ENCODE measurements at regions not wholly inside any gene's neighbourhood (a gene's known extent, or its start where the extent isn't known, plus 50 kb on each side); places are given as distances from the start of the nearest gene placed in this dataset.

- H3K9me3 ChIP-seq (ENCODE audit: low read depth): no peaks in the 10 kb centered on the region
- H3K4me3 ChIP-seq: no peak overlapping the region
- H3K36me3 ChIP-seq: no peaks in the 10 kb centered on the region
These were observed 539.7 kb upstream of the CCDC179 start for GRCh38 chr11:23399995-23400394.

GRCh38 chr11:23403210-23404185, 543.2 kb upstream of the CCDC179 start:
- TF ChIP-seq, protein P1, sequence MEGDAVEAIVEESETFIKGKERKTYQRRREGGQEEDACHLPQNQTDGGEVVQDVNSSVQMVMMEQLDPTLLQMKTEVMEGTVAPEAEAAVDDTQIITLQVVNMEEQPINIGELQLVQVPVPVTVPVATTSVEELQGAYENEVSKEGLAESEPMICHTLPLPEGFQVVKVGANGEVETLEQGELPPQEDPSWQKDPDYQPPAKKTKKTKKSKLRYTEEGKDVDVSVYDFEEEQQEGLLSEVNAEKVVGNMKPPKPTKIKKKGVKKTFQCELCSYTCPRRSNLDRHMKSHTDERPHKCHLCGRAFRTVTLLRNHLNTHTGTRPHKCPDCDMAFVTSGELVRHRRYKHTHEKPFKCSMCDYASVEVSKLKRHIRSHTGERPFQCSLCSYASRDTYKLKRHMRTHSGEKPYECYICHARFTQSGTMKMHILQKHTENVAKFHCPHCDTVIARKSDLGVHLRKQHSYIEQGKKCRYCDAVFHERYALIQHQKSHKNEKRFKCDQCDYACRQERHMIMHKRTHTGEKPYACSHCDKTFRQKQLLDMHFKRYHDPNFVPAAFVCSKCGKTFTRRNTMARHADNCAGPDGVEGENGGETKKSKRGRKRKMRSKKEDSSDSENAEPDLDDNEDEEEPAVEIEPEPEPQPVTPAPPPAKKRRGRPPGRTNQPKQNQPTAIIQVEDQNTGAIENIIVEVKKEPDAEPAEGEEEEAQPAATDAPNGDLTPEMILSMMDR (IDR thresholded peaks at IDR 0.05; ENCODE audit: low read depth, low read length): no peak
- H3K4me1 ChIP-seq (ENCODE audit: low read depth): no peaks in the 10 kb centered on the region
- DNase-seq (ENCODE audit: low read depth in 1 of 2, low spot score in 1 of 2): no peak

More at GRCh38 chr11:23399995-23400394, 539.7 kb upstream of the CCDC179 start:
- DNase-seq (ENCODE audit: low read depth in 1 of 2, low spot score in 1 of 2): no peak
- Histone ChIP-seq H3K27ac (no peak overlapping the region), H3K27me3 (no peaks in the 10 kb centered on the region), H3K4me1 (ENCODE audit: low read depth) (no peaks in the 10 kb centered on the region)
- TF ChIP-seq, protein P1 (IDR thresholded peaks at IDR 0.05; ENCODE audit: low read depth, low read length): no peak

GRCh38 chr11:23404225-23405160, 544.2 kb upstream of the CCDC179 start:
- Histone ChIP-seq H3K36me3 (no peaks in the 10 kb centered on the region), H3K27me3 (no peaks in the 10 kb centered on the region), H3K9me3 (ENCODE audit: low read depth) (no peaks in the 10 kb centered on the region), H3K4me3 (no peak overlapping the region), H3K27ac (no peak overlapping the region), H3K4me1 (ENCODE audit: low read depth) (no peaks in the 10 kb centered on the region)
- DNase-seq (ENCODE audit: low read depth in 1 of 2, low spot score in 1 of 2): no peak
- TF ChIP-seq, protein P1 (IDR thresholded peaks at IDR 0.05; ENCODE audit: low read depth, low read length): no peak

More at GRCh38 chr11:23403210-23404185, 543.2 kb upstream of the CCDC179 start:
- Histone ChIP-seq H3K36me3 (no peaks in the 10 kb centered on the region), H3K27ac (no peak overlapping the region), H3K4me3 (no peak overlapping the region), H3K9me3 (ENCODE audit: low read depth) (no peaks in the 10 kb centered on the region), H3K27me3 (no peaks in the 10 kb centered on the region)

- Histone ChIP-seq H3K4me3 (no peak overlapping the region), H3K27me3 (no peaks in the 10 kb centered on the region), H3K9me3 (ENCODE audit: low read depth) (no peaks in the 10 kb centered on the region), H3K4me1 (ENCODE audit: low read depth) (no peaks in the 10 kb centered on the region), H3K27ac (no peak overlapping the region), H3K36me3 (no peaks in the 10 kb centered on the region)
- TF ChIP-seq, protein P1 (IDR thresholded peaks at IDR 0.05; ENCODE audit: low read depth, low read length): no peak
- DNase-seq (ENCODE audit: low read depth in 1 of 2, low spot score in 1 of 2): no peak
These were observed 545.2 kb upstream of the CCDC179 start for GRCh38 chr11:23405350-23405937.

All from cardiac muscle cell (in vitro differentiated cells and primary cell).